GM18508 (cell line): ENCODE measurements at regions not wholly inside any gene's neighbourhood (a gene's known extent, or its start where the extent isn't known, plus 50 kb on each side); places are given as distances from the start of the nearest gene placed in this dataset.
"Not testable (repeated sequence)": the region's sequence is repeated elsewhere in the genome, so short reads cannot be mapped to it uniquely, and the experiment has no call there.

Experiments
- ATAC-seq: cut with Tn5 transposase; IDR thresholded peaks from one replicate; pipeline ENCODE4 v1.9.1; 2021; ENCODE audit warnings: moderate number of reproducible peaks; ENCODE audit not compliant: insufficient read depth, unreplicated experiment

DNA sequence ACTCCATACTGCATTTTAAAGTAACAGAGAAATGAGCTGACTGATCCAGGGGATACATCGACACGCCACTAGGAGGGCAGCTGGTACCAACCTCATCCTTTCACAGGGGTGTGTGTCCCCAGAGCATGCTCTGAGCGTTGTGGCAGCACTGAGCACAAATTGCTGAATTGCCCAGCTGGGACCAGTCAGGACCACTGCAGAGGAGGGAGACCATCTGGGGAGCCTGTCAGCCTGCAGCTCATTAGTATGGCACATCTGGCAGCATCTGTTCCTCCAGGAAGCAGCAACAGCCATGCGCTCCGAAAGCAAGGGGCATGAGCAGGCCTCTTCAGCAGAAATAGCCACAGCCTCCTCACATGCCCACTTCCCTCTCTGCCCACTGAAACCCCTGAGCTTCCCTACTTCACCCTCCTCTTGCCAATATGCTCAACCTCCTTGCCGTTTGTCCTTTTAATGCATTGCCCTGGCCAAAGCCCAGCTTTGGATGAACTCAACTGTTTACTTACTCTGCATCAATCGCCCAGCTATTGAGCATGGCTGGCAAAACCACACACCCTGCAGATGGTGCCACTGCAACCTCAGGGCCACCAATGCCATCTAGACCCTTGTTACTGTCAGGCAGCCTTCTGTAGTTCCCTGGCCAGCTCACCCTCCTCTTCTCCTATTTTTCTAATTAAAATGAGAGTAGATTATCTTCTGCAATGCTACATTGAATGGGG lies 77.6 kb upstream of the NEDD9 start:
- no peak for ATAC-seq

DNA sequence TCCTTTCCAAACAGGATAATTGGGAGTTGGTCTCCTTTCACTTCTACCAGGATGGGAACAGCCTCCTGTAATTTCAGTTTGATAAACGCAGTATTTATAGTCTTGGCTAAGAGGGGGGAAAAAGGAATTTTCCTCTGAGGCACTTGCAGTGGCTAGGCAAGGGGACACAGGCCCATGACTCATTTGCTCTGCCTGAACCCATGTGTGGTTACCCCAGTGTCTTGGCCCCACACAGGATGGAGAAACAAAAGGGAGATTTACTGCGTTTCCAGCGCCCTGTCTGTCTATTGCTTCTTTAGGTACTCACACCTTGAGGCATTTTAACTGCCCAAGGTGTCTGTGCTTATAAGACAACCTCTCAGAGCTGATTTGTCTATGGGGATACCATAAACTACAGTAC lies 74.8 kb upstream of the NEDD9 start:
- no peak for ATAC-seq

DNA sequence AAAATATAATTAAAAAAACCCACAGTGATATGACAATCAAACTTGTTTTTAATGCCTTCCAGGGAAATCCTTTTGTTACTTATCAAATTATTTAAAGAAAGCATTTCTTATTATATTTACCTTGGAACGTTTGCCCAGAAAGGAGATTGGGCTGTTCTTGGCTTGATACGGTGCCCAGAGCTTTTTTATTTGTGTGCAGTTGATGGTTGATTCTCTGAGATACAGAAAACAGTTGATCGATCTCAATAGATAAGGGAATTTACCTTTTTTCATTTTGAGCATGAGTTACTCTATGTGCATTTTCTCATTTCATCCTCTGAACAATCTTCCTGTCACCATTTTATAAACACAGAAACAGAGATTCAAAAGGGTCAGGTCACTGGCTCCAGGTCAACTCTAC lies 72.5 kb upstream of the NEDD9 start:
- ATAC-seq: no peak

DNA sequence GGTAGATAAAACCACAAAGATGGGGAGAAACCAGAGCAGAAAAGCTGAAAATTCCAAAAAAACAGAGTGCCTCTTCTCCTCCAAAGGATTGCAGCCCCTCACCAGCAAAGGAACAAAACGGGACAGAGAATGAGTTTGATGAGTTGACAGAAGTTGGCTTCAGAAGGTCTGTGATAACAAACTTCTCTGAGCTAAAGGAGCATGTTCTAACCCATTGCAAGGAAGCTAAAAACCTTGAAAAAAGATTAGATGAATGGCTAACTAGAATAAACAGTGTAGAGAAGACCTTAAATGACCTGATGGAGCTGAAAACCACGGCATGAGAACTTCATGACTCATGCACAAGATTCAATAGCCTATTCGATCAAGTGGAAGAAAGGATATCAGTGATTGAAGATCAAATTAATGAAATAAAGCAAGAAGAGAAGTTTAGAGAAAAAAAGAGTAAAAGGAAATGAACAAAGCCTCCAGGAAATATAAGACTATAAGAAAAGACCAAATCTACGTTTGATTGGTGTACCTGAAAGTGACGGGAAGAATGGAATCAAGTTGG lies 67.5 kb upstream of the NEDD9 start:
- not testable (repeated sequence) for ATAC-seq

DNA sequence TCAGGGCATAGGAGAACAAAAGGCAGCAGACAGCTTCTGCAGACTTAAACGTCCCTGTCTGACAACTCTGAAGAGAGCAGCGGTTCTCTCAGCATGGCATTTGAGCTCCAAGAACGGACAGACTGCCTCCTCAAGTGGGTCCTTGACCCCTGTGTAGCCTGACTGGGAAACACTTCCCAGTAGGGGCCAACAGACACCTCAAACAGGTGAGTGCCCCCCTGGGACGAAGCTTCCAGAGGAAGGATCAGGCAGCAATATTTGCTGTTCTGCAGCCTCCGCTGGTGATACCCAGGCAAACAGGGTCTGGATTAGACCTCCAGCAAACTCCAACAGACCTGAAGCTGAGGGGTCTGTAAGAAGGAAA lies 66.9 kb upstream of the NEDD9 start:
- ATAC-seq: not testable (repeated sequence)

DNA sequence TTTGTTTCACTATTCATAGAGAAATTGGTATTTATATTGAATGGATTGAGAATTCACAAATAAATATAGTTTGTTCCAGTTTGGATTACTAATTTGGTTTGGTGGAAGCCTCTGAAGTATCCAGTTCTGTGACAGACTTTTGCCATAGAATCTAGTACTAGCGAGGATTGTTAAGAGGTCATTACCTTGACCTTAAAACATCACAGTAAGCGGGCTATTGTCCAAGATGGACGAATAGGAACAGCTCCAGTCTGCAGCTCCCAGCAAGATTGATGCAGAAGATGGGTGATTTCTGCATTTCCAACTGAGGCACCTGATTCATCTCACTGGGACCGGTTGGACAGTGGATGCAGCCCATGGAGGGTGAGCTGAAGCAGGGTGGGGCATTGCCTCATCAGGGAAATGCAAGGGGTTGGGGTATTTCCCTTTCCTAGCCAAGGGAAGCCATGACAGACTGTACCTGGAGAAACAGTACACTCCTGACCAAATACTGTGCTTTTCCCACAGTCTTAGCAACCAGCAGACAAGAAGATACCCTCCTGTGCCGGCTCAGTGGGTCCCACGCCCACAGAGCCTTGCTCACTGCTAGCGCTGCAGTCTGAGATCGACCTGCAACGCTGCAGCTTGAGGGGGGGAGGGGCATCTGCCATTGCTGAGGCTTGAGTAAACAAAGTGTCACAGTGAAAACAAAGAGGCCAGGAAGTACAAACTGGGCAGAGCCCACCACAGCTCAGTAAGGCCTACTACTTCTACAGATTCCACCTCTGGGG lies 66.4 kb upstream of the NEDD9 start:
- ATAC-seq: no peak

DNA sequence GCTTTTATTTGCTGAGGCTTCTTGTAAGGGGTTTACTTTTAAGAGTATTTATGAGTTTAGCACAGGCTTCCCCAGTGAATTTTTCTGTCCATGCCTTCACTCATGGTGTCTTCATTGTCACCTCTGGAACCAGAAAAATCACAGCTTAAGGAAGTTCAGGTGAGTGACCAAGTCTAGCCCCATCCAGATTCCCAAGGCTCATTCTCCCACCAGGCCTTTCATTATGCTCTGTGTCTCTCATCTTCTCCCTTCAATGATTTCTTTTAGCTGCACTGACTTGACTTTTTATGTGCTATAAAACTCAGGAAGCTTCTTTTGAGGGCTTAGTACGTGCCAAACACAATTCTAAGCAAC lies 64.9 kb upstream of the NEDD9 start:
- no peak for ATAC-seq

DNA sequence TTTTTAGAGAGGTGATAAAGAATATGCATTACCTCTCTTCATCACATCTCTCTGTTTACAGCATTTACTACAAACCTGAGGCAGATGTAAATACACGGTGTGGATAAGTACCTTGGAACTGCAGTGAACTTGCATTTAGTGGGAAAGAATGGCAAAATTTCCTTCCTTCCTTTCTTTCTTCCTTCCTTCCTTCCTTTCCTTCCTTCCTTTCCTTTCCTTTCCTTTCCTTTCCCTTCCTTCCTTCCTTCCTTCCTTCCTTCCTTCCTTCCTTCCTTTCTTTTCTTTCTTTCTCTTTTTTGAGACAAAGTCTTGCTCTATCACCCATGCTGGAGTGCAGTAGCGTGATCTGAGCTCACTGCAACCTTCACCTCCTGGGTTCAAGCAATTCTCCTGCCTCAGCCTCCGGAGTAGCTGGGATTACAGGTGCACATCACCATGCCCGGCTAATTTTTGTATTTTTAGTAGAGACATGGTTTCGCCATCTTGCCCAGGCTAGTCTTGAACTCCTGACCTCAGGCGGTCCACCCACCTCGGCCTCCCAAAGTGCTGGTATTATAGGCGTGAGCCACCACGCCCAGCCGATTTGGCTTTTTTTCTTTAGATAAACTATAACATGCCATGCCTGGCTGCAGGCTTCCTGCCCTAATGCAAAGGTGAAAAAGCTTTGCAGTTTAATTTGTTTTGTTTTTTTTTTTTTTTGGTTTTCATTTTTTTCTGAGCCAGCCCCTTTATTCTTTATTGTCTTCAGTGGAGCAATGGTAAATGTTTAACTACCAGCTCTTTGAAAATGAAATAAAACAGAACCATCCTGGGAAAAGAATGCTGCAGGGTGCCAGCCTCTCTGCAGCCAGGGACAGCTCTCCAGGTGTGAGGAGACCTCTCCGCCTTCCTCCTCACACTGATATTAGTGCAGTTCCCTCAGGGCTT lies 64.2 kb upstream of the NEDD9 start:
- ATAC-seq: no peak

DNA sequence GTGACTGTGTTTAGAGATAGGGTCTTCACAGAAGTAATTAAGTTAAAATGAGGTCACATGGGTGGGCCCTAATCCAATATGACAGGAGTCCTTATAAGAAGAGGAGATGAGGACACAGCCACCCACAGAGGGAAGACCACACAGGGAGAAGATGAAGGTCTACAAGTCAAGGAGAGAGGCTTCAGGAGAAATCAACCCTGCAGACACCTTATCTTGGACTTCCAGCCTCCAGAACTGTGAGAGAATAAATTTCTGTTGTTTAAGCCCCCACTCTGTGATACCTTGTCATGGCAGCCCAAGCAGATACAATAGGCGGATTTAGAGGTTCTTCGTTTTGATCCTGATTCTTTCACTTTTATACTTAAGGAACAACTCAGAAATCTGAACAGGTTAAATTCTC lies 63.5 kb upstream of the NEDD9 start:
- ATAC-seq: no peak

DNA sequence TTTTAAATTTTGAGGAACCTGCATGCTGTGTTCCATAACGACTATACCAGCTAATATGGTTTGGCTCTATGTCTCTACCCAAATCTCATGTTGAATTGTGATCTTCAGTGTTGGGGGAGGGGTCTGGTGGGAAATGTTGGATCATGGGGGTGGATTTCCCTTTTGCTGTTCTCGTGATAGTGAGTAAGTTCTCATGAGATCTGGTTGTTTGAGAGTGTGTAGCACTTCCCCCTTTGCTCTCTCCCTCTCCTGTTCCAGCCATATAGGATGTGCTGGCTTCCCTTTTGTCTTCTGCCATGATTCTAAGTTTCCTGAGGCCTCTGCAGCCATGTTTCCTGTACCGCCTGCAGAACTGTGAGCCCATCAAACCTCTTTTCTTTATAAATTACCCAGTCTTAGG lies 61.8 kb upstream of the NEDD9 start:
- no peak for ATAC-seq

DNA sequence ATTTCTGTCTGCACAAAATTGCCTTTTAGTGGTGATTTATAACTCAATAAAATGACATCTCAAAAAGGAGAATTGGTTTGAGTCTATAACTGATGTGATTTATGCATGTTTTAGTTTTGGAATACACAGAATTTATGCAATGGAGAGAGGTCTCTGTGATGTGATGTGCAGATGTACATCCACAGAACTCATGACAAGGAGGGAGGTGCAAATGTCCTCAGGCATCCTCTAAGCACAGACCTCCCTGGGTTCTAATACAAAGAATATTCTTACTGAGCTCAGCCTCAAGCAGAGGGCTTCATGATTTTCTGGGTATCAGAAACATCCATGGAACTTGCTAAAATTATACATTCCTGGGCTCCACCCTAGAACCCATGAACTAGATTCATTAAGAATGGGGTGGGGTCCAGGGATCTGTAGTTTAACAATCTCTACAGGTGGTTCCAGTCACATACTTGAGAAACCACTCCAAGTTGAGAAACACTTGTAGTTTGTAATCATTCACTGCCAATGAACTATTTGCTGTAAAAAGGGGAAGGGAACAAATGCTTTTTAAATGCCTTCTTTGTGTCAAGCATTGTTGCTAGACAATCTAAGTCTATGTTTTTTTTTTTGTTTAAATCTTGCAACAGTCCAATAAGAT lies 60.2 kb upstream of the NEDD9 start:
- ATAC-seq: no peak

DNA sequence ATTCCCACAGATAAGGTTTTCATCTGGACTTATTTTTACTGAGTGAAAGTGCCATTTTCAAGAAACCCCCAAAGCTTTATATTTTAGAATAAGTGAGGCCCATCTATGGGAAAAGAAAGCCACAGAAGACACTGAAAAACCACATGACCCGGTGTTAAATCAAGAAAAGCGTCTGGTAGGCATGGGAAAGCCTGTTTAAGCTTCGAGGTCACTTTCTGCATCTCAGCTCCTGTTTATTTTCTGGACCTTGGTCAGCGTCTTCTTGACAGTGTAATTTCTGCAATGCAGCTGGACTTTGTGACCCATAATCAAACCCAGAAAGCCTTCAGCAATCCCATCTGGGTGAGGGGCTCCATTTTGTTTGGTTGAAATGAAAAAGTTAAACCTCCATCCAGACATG lies 59.6 kb upstream of the NEDD9 start:
- no peak for ATAC-seq

DNA sequence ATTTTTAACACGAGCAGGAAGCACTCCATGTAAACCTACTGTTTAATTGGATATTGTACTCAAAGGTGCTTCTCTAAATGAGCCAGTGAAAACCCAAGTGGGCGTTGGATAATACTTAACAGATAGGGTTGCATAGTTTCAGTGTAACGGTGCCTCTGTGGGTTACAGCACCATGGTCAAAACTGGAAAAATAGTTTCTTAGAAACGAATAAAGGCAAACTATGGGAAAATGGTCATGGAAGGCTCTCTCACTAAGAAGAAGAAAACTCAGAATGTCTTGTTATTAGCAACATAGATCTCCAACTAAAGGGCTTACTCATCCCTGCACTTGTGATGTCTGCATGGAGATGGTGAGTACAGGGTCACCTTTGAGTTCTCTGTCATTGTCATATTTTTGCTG lies 59.1 kb upstream of the NEDD9 start:
- no peak for ATAC-seq

DNA sequence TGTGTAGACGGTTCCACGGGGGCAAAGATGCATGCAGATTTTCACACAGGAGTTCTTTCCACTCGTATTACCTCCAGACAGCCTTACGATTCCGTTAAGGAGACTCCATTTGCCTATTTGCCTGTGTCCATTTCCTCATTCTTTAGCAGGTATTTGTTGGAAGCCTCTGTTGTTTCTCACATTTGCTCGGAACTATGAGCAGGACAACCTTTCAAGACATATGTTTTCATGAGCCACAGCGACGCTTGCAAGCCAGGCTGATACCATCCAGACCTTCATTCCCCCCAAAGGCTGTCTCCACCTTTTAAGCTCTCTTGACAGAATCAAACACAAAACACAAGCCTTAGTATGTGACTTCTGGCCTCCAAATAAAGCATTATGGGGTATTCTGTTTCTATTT lies 57.6 kb upstream of the NEDD9 start:
- no peak for ATAC-seq

DNA sequence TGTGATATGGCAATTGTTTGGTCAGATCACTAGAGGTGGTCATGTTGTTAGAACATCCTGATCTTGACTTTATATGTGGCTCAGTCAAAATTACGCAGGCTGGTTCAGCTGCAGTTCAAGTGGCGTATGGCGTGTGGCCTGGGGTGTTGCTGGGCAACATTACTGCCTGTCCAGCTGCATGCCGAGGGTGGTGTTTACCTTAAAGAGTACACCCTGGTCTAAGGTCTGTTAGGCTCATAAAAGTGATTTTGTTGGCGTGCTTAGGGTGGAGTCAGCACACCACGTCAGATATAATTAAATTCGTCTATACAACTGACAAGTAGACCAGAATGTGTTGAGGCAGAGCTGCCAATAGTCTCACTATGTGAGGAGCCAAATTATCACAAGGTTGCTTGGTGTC lies 55.6 kb upstream of the NEDD9 start:
- no peak for ATAC-seq

DNA sequence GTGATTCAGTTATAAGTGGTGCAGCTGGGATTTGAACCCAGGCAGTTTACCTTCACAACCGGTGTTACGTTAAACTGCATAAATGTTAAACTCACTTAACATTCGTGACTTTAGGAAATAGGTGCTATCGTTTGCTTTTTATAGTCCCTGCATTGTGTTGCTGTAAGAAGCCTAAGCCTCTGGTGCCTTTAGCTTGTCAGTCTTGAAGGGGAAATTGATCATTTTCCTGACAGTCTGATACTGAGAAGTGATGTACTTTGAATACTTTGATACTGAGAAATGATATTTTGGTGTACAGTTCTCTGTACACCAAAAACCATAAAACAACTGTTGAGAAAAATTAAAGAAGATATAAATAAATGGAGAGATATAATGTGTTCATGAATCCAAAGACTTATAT lies 52.5 kb upstream of the NEDD9 start:
- no peak for ATAC-seq

DNA sequence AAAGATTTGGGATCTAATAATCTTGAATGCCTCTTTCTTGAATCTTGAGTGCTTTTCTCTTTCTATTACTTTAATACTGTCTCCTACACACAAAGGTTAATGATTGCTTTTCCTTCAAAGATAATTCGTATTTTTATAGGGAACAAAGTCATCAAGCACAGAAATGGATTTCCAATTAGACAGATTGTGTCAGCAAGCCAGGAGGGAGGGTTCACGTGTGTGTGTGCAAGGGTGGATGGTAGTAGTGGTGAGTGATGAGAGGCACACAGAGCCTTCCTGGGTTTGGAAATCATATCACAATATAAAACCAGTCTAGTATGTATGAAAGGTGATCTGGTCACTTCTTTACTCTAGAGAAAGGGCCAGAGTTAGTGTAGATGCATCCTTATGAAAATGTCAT lies 51.2 kb upstream of the NEDD9 start:
- ATAC-seq: no peak

DNA sequence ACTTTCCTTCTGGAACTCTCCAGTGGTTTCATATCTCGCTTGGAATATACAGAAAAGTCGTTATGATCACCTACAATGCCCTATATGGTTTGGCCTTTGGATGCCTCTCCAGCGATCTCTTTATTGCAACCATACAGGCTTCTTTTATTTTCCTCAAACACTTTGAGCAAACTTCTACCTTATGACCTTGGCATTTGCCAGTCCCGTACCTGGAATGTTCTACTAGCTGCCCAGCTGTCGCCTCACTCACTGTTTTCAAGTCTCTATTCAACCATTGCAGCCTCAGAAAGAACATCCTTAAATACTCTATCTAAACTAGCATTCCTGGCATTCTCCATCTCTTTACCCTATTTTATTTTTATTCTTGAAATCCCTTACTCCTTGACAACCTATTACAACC lies 50.4 kb upstream of the NEDD9 start:
- no peak for ATAC-seq
